Coronary artery (tissue), 2 donors: ENCODE measurements at regions not wholly inside any gene's neighbourhood (a gene's known extent, or its start where the extent isn't known, plus 50 kb on each side); places are given as distances from the start of the nearest gene placed in this dataset.

ENCODE experiments used
- DNase-seq: peaks from one replicate; pipeline ENCODE4 v3.0.0-alpha.2; 2017; ENCODE audit warnings: low spot score
- H3K27ac ChIP-seq, 2 donors: fragments of 200-600 bp; sonication (generic); one replicate each; pipeline ENCODE4 v1.5.1; 2016 to 2019
- H3K4me3 ChIP-seq: fragments of 200-600 bp; sonication (generic); 2 replicates; pipeline ENCODE4 v1.5.1; 2016; ENCODE audit warnings: mild to moderate bottlenecking, moderate library complexity
- TF ChIP-seq, protein P1 (sequence below): fragments of 200-600 bp; sonication (generic); IDR thresholded peaks from one replicate; pipeline ENCODE4 v1.5.1; 2019; ENCODE audit warnings: antibody characterized with exemption

DNA sequence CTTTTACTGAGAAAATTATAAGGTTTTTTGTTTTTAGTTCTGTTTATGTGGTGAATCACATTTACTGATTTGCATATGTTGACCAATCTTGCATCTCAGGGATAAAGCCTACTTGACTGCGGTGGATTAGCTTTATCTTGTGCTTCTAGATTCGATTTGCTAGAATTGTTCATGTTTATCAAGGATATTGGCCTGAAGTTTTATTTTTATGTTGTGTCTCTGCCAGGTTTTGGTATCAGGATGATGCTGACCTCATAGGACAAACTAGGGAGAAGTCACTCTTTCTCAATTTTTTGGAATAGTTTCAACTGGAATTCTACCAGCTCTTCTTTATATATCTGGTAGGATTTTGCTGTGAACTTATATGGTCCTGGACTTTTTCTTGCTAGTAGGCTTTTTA, 504.8 kb downstream of the ETS1 start:
- TF ChIP-seq, protein P1, sequence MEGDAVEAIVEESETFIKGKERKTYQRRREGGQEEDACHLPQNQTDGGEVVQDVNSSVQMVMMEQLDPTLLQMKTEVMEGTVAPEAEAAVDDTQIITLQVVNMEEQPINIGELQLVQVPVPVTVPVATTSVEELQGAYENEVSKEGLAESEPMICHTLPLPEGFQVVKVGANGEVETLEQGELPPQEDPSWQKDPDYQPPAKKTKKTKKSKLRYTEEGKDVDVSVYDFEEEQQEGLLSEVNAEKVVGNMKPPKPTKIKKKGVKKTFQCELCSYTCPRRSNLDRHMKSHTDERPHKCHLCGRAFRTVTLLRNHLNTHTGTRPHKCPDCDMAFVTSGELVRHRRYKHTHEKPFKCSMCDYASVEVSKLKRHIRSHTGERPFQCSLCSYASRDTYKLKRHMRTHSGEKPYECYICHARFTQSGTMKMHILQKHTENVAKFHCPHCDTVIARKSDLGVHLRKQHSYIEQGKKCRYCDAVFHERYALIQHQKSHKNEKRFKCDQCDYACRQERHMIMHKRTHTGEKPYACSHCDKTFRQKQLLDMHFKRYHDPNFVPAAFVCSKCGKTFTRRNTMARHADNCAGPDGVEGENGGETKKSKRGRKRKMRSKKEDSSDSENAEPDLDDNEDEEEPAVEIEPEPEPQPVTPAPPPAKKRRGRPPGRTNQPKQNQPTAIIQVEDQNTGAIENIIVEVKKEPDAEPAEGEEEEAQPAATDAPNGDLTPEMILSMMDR = no peak
- Histone ChIP-seq H3K27ac (no peak overlapping the region), H3K4me3 (no peak overlapping the region)
- no peak for DNase-seq

DNA sequence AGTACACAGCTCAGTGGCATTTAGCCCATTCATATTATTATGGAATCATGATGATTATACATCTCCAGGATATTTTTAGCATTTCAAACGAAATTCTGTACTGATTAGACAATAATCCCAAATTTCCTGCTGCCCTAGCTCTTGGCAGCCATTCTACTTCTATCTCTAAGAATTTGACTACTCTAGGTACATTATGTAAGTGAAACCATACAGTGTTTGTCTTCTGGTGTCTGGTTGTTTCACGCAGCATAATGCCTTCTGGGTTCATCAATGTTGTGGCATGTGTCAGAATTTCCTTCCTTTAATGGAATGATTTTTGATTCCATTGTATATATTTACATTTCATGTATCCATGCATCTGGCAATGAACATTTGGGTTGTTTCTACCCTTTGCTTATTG, 517.7 kb downstream of the ETS1 start:
- TF ChIP-seq, protein P1 = no peak

GRCh38 chr11:128067780-128068179, 519.6 kb downstream of the ETS1 start:
- no peak for DNase-seq
- Histone ChIP-seq H3K27ac (no peak overlapping the region), H3K4me3 (no peak overlapping the region)
- TF ChIP-seq, protein P1 = no peak

More for the DNA sequence above, 517.7 kb downstream of the ETS1 start:
- H3K27ac ChIP-seq = no peak overlapping the region
- H3K4me3 ChIP-seq = no peak overlapping the region
- no peak for DNase-seq

DNA sequence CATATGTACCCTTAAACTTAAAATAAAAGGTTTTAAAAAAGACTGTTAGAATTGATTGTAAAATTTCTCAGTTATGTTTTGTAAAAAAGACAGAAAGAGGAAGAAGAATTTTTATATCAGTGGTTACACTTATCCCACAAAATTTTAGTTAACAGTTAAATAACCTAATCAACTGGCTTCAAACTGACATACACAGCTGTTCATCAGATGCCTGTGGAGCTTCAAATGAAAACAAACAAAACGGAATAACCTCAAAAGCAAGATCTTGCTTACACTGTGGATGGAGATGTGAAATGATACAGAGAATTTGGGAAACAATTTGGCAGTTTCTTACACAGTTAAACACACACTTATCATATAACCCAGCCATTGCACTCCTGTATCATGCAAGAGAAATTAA, 521.0 kb downstream of the ETS1 start:
- TF ChIP-seq, protein P1 = no peak
- H3K4me3 ChIP-seq = no peak overlapping the region
- DNase-seq = no peak
- H3K27ac ChIP-seq = no peak overlapping the region

GRCh38 chr11:128061281-128061871, 526.0 kb downstream of the ETS1 start:
- Histone ChIP-seq H3K4me3 (no peak overlapping the region), H3K27ac (no peak overlapping the region)
- no peak for DNase-seq
- TF ChIP-seq, protein P1 = no peak

DNA sequence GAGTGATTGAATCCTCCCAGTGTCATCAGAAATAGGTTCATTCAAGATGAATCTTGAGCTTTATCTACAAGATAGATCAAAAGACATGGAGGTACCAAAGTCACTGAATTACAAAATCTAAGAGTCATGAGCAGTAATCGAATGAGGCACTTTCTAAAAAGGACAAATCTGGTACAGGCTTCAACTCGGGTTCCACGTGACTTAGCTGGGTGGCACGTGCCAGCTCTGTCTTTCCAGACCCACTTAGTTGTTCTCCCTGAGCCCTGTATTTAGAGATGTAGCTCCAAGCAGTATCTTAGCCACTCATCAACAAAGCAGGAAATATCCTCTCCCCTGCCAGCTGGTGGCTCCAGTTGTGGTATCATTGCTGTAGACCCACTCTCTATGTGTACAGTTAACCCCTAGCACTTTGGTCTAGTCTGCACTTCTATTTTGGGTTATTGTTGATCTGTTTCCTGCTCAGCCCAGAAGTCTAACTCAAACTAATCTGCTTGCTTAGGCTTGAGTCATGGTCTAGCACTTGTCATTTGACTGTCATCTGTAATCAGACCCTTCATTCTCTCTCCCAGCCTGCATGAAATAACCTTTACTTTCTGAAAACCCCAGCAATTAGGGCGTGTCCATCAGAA, 528.7 kb downstream of the ETS1 start:
- no peak for DNase-seq
- TF ChIP-seq, protein P1 = no peak
- Histone ChIP-seq H3K27ac (no peak overlapping the region), H3K4me3 (no peak overlapping the region)

GRCh38 chr11:128057786-128058395, 529.5 kb downstream of the ETS1 start:
- no peak for DNase-seq
- Histone ChIP-seq H3K4me3 (no peak overlapping the region), H3K27ac (no peak overlapping the region)
- TF ChIP-seq, protein P1 = no peak
